Right ventricle myocardium superior (tissue), 1 donor: ENCODE measurements at regions not wholly inside any gene's neighbourhood (a gene's known extent, or its start where the extent isn't known, plus 50 kb on each side); places are given as distances from the start of the nearest gene placed in this dataset.

Experiments
- ATAC-seq: fragments of 200-7000 bp; cut with Tn5 transposase; one replicate; pipeline ENCODE4 v1.9.1; 2020; ENCODE audit warnings: mild to moderate bottlenecking; ENCODE audit not compliant: poor library complexity
- DNase-seq: peaks from one replicate; pipeline ENCODE4 v3.0.0-alpha.2; 2020
- intact Hi-C: fragments of 100-400 bp; cut with DNase I; formaldehyde crosslinking; loops from one replicate; pipeline ENCODE4 v1.11.2; 2022
- donor health status: DM: no; HTN: yes; CAD: no; lungs with severe emphysema.

DNA sequence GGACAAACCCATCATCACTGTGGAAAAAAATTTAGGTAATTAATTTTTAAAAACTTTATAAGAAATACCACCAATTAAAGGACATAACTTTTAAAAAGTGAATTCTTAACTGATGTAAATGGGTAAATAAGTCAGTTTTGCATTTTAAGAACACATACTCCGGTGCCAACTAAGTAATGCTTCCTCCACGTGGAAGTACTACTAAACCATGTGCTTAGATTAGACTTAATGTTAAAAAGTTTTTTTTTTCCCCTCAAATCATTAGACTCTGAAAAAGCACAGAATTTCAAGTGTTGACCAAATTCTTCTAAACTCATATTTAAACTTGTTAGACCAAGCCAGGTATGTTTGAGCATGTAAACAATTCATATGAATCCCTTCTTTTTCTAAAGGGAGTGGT, 242.0 kb downstream of the NFKBIZ start:
- DNase-seq (no peak), ATAC-seq (no peak)
- intact Hi-C loops: loop anchor here (10.0 kb wide), 1 partner anchor 287 kb away; no protein-coding TSS in a partner anchor

DNA sequence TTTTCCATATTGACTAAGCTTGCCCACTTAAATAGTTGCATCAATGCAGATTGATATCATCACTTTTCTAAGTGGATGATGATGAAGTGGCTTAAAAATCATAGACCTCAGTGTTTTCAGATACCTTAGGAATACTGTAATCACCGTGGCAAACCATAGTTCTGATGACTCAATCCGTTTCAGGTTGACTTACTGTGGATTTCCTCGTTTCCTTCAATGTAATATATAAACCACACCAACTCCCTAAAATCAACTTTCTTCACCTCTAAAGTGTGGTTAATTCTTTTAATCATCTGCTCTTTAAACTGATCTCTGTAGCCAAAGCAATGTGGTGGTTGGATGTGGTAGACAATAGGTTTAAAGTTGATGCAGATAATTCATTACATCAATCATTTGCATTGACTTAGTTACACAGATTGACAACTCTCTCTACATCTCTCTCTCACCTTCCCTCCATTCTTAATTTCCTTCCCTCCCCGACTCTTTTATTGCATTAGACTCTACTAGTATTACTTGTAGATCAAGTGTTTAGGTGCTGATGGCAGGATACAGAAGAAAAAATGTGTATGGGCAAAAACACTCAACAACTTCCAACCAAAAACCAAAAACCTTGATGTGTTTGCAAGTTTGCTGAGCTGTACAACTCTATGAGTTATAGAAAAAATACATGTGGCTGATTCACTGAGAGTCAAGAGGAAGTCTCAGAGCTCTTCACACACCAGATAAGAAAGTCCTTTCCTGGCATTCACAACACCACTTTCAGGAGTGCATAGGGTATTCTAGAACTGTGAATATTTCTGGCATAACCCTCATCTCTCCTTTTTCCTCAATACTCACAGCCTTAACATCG, 243.5 kb downstream of the NFKBIZ start:
- no peak for ATAC-seq
- DNase-seq: no peak
- intact Hi-C loops: loop anchor here (10.0 kb wide), 1 partner anchor 288 kb away; no protein-coding TSS in a partner anchor

DNA sequence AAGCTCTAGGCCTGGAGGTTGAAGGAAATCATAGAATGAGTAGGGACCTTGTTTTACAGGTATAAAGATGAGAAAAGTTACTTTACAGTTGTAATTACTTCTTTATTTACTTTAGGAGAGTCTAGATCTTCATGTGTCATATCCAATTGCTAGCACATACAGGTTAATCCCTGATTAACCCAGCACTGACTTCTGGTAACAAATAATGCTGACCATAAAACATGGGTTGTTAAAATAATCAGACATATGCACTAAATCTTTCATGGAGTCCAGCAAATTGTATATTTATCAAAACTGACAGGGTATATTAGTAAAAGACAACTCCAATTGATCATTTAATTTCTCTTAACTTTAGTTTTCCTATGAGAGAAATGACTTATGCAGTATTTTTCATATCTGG, 245.2 kb downstream of the NFKBIZ start:
- intact Hi-C loops: loop anchor here (10.0 kb wide), 1 partner anchor 290 kb away; no protein-coding TSS in a partner anchor
- ATAC-seq (no peak), DNase-seq (no peak)

DNA sequence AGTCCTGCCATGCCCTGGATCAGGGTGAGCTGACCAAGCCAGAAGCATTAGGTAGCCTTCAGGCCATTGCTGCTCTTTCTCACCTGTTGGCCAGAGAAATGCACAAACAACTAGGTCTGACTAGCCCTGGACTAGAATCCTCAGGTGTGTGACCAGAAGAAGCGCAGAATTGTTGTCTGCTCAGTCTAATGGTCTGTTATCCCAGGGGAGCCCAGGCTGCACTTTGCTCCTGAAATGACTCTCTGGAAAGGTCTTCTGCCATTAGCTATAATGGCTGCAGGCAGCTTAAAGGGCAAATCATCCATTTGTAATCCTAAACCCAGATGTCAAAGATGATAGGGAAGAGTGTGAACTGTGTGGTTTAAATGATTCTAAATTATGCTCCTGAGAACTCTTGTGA, 246.1 kb downstream of the NFKBIZ start:
- ATAC-seq: no peak
- intact Hi-C loops: loop anchor here (10.0 kb wide), 1 partner anchor 291 kb away; no protein-coding TSS in a partner anchor
- DNase-seq: no peak

DNA sequence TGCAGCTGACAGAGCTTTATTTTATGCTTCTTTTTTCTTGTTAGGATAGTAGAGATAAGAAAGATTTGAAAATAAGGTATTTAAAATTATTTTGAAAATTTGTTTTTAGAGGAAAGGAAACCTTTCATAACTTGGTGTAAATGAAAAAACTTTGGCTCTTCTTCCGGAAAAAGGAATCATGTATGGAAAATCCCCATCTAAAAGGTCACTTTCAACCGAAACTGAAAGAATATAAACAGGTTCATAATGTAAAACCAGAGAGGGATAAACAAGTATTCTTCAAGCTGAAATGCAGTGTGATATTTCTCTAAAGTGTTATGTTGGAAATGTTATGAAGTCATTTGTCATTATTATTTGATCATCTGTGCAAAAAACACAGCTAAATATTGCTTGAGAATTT, 246.8 kb downstream of the NFKBIZ start:
- DNase-seq (no peak), ATAC-seq (no peak)
- intact Hi-C loops: loop anchor here (10.0 kb wide), 1 partner anchor 291 kb away; no protein-coding TSS in a partner anchor

DNA sequence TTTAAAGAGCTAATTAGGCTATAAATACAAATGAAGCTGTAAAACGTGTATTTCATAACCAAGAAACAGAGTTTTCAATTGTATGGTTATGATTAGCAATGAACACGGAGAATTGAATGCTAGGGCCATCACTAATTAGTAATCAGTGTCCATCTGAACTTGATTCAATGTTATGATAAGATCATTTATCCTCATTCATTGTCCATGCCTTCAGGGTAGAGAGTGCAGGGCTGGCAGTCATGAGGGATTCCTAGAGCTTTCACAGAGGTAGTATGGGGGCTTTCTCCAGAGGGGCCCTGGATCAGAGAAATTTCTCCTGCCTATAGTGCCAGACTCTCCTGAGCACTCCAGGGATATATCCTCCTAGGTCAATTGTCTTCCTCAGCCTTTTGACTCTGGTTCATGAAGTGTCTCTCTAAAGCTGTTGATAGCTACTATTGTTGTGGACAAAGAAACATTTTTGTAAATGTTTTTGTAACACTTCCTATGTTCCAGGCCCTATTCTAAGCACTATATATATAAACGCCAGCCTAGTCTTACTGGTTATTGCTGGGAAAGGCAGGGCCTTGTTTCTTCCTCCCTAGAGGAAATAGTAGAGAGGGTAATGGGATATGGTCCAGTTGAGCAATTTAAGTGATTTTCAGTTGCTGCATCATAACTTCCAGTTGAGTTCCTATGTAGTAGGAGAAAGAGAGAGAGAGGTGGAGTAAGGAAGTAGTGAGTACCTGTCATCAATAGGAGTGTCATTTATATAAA, 249.0 kb downstream of the NFKBIZ start:
- intact Hi-C loops: loop anchor here (10.0 kb wide), 1 partner anchor 294 kb away; no protein-coding TSS in a partner anchor
- DNase-seq (no peak), ATAC-seq (no peak)

DNA sequence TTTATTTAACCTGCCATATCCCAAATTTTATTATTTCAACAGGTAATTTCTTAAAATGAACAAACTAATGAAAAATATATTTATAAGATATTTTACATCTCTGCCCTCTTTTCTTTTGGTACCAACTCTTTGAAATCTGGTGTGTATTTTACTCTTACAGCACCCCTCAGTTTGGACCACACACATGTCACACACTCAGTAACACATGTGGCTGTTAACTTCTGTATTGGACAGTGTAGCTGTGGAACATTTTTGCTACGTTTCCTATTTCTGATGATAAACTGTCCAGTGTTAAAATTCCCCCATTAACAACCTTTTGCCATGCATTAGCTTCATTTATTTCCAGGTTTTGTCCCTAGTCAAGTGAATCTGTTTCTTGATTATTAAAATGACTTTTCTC, 250.6 kb downstream of the NFKBIZ start:
- DNase-seq: no peak
- intact Hi-C loops: loop anchor here (10.0 kb wide), 1 partner anchor 295 kb away; no protein-coding TSS in a partner anchor
- no peak for ATAC-seq

DNA sequence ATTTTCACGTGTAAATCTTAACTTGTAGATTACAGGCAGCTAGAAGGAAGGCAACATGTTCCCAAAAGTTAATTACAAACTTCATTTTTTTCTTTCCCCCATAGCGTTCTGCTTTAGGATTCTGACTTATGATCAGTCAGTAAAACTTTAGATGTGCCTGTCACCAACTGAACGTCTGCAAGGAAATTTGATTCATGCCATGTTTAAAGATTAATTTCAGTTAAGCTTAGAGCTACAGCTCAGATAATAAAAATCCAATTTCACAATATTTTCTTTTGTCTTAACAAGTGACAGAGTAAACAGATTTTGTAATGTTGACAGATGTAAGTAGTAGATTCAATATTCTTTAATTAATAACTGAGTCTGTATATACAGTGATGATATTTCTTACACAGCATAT, 253.1 kb downstream of the NFKBIZ start:
- no peak for ATAC-seq
- no peak for DNase-seq
- intact Hi-C loops: no loop called here

DNA sequence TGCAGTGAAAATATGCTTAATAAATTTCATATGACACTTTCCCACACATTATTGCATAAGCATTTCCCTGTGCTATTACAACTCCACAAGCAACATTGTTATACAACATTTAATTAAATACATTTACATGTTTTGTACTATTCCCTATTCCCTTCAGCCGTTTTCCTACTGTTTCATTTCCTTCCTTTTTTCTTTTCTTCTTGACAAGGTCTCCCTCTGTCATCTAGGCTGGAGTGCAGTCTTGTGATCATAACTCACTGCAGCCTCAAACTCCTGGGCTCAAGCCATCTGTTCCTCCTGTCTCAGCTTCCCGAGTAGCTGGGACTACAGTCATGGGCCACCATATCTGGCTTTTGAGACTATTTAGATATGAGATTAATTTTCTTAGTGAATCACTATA, 254.7 kb downstream of the NFKBIZ start:
- ATAC-seq: no peak
- no peak for DNase-seq
- intact Hi-C loops: no loop called here

DNA sequence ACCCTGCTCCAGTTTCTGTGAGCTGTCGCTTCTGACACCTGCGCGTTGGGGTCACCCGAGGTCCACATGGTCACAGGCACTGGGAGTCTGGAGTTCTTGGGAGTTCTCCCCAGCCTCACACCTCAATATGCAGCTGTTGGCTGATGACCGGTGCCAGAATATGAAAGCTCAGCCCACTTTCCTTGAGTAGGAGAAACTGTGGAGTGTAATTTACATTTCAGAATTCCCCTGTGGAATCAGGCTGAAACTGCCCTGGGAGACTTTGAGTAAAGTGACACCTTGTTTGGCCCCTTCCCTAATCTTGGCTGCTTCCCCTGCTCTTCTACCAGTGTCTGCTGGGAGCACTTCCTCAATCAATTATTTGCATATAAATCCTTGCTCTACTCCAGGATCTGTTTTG, 255.9 kb downstream of the NFKBIZ start:
- ATAC-seq (no peak), DNase-seq (no peak)
- intact Hi-C loops: no loop called here

DNA sequence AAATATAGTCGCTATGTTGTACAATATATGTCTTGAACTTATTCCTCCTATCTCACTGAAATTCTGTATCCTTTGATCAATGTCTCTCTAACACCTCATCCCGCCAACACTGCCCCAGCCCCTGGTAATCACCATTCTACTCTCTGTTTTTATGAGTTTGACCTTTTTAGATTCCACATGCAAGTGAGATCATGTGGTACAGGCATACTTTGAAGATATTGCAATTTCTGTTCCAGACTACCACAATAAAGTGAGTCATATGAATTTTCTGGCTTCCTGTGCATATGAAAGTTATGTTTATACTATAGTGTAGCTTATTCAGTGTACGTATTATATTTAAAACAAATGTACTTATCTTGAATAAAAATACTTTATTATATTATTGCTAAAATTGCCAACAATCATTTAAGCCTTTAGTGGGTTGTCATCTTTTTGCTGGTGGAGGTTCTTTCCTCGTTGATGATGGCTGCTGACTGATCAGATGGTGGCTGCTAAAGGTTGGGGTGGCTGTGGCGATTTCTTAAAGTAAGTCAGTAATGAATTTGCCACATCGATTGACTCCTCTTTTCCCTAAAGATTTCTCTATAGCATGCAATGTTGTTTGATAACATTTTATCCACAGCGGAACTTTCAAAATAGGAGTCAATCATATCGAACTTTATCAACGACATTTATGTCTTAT, 257.2 kb downstream of the NFKBIZ start:
- intact Hi-C loops: no loop called here
- ATAC-seq: no peak

DNA sequence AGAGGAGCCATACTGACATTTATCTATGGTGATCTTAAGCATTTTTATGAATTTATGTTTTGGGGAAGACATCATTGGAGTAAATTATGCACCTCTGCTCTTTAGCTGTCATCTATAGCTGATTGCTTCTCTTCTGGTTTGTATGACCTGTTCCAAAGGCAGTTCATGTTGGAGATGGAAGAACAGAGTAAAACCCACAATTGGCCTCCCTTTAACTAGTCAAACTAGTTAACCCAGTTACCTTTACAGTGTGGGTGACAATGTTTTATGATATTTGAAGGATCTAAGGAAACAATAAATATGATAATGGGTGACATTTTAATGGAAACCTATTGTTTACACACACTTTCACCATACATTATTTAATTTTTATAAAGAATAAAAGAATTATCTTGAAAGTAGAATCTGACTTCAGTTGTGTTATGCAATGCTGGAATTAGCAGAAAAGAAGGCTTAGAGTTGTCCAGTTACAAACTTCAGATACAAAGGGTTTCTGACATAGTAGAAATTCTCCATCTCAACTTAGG, 263.5 kb downstream of the NFKBIZ start:
- intact Hi-C loops: no loop called here
- ATAC-seq (no peak), DNase-seq (no peak)

More for the DNA sequence above, 257.2 kb downstream of the NFKBIZ start:
- no peak for DNase-seq

DNA sequence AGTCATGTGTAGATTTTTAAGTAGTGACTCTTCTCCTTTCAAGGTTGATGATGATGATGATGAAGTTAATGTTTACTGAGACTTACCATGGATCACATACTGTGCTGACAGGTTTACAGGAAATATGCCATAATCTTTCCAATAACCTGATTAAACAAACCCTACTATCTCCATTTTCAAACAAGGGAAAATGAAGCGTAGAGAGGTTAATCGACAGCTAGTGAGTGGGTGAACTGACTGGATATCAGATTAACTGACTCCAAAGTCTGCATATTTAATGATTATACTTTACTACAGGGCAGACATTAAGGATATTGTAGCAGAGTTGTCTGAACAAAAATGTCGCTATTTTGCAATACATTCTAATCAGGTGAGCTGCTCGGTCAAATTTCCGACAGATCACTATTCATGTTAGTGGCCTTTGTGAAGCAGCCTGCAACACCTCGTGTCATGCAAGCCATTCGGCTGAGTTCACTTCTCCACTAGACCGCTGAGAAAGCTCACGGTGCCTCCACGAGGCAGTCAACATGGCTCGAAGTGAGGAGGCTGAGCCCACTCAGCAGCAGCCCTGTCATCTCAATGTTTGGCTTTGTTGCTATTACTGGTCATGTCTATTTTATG, 264.2 kb downstream of the NFKBIZ start:
- ATAC-seq: no peak
- no peak for DNase-seq
- intact Hi-C loops: no loop called here

DNA sequence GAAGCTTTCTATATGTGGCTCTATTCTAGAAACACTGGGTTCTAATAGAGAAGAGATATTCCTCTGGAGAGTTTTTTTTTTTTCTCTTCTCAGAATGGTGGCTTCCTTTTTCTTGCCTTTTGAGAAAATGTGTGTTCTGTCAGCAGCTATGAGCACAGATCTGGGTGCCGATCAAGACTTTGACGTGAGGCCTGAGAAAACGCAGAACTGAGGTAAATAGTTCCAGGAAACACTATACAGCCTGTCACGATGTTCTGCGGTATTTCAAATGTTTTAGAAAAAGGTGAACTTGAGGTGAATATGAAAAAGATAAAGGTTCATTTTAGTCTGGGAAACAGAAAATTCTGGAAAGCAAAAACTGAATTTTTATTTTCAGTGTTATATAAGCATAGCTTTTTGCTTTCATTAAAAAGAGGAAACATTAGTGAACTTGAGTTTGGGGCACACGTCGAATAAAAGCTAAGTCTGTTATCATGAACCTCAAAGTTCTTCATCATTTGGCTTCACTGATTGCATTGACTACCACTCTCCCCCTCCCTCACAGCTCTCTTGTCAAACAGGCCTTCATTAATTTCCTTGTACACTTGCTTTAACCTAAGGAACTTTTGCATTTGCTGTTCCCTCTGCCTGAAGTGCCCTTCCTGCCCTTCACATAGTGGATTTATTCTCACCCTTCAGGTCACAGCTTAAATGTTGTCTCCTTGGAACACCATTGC, 265.1 kb downstream of the NFKBIZ start:
- DNase-seq (no peak), ATAC-seq (peak; percentile 36)
- intact Hi-C loops: no loop called here

DNA sequence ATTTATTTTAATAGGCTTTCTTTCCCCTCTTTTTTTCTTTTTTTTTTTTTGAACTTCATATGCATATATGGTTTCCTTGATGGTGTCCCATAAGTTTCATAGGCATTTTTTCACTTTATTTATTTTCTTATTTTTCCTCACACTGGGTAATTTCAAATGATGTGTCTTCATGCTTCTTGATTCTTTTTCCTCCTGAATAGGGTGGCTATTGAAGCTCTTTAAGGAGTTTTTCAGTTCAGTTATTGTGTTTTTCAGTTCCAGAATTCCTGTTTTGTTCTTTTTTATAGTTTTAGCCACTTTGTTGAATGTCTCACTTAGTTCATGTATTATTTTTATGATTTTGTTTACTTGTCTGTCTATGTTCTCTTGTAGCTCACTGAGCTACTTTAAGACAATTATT, 273.2 kb downstream of the NFKBIZ start:
- ATAC-seq (no peak), DNase-seq (no peak)
- intact Hi-C loops: no loop called here

DNA sequence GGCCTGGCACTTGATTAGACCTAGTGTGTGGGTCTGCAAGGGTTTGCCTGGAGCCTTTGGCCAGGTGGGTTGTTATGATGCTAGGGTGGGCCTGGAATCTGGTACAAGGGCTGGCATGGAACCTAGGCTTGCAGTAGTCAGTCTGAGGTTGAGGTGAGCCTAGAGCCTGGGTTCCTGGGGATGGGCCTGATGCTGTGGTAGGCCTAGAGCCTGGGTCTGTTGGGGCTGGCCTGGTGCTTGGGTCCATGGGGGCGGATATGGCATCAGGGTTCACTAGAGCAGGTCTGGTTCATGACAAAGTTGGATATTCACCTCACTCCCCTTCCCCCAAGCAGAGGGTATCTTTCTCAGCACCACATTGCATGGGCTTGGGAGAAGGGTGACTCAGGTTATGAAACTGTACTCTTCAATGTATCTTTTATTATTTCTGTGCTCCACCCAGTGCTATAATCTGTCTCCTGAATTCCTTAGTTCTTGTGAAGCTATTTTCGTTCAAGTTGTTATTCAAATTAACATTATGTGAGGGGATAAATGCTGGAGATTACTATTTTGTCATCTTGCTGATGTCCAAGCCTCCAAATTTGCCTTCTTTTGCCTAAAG, 274.4 kb downstream of the NFKBIZ start:
- intact Hi-C loops: no loop called here
- ATAC-seq: no peak
- DNase-seq: no peak

DNA sequence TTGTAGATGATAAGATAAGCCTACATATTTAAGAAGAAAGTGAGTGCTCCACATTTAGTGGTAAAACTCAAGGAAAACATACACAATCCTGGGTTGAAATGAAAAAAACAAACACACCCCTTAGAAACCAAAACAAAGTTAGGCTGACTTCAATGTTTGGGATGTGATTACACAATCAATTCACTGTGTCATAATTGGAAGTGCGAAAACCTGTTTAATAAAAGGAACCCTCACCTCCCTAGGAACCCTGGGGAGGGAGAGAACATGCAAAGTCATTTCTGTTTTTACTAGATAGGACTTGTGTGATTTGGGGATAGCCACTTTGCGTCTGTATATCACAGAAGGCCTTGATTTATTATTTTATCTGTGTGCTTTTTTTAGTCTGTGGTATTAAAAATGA, 275.0 kb downstream of the NFKBIZ start:
- DNase-seq: no peak
- peak; percentile 75 for ATAC-seq
- intact Hi-C loops: no loop called here

DNA sequence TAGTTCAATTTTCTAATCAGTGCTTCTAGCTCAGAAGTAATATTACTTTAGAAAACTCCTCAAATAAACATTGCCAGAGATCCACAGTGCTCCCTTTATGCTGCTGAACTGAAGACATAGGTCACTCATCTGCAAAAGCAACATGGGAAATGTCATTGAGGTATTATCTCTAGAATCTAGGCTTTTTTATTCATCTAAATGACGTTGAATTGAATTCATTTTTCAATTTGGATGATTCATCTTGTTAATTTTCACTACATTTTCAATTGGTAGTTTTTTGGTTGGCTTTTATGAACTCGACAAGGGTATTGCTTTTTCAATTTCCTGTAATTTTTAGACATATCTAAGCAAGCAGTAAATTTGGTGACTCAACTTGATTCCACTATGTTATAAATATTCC, 275.4 kb downstream of the NFKBIZ start:
- intact Hi-C loops: no loop called here
- DNase-seq (no peak), ATAC-seq (peak; percentile 18)
